ENCODE measurements at regions not wholly inside any gene's neighbourhood (a gene's known extent, or its start where the extent isn't known, plus 50 kb on each side); places are given as distances from the start of the nearest gene placed in this dataset.

- DNase-seq = no peak
Measured at GRCh38 chr1:116819081-116819480, 64.9 kb downstream of the CD2 start.

GRCh38 chr1:116820369-116820768 lies 66.1 kb downstream of the CD2 start:
- DNase-seq = peak in 21 of 56 donors; percentile 4 to 57 (median 28)

DNA sequence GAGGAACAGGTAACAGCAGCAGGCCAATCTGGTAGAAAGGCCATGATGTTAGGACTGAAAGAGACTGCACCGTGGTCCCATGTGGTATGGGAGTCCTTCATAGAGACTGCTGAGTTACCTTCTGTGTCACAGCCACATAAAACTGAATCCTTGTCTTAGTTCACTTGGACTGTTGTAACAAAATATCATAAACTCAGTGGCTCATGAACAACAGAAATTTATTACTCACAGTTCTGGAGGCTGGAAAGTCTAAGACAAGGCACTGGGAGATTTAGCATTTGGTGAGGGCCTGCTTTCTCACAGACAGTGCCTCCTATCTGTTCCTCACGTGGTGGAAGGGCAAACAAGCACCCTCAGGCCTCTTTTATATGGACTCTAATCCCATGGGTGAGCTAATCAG lies 67.5 kb downstream of the CD2 start:
- no peak for DNase-seq

- no peak for DNase-seq
Measured at GRCh38 chr1:116824631-116825206, 70.5 kb downstream of the CD2 start.

DNA sequence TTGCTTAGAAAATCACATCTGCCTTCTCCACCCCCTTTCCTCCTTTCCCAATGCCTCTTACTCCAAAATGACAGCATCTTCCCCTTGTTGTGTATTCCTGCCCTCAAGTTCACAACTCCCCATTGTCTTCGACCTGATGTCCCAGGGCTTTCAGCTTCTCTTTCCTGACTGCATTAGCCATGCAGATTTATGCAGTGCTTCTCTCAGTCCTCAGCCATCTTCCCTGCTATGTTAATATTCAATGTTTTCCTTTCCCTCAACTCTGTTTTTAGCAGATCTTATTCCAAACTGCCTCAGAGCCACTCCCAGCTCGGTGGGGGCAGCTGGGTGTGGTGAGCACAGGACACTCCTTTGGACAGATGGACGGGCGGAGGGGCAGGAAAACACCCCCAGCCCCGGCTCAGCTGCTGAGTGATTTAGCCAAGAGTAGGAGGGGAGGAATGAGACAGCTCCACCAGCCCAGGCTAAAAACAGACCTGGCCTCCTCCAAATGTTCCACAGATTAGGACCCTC lies 71.0 kb downstream of the CD2 start:
- peak in 30 of 56 donors; percentile 7 to 61 (median 24) for DNase-seq

DNA sequence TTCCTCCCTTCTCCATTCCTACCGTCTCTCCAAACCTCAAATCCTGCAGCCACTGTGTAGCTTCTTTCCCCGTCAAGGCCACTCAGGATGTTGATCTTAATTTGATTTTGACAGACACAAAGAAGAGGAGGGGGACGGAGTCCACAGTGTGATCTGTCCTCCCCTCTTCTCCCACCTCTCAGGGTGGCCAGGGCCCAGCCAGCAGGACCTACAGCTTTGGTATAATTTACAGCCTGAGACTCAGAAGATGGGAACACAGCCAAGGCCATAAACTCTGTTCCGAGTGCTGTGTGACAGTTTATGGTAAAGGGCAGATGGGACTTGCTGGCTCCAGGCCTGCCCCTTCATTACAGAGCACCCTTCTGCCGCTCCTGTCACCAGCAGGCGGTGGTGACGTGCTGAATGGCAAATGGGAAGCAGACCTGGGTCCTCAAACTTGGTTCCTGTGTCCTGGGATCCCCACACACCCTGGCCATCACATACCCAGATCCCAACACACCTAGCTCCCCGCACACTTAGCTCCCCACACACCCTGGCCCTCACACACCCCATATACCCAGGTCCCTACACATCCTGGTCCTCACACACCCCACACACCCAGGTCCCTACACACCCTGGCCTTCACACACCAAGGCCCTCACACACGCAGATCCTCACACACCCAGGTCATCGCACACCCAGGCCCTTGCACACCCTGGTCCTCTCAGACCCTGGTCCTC lies 71.6 kb downstream of the CD2 start:
- DNase-seq = peak in 2 of 56 donors; percentile 22 to 46

DNA sequence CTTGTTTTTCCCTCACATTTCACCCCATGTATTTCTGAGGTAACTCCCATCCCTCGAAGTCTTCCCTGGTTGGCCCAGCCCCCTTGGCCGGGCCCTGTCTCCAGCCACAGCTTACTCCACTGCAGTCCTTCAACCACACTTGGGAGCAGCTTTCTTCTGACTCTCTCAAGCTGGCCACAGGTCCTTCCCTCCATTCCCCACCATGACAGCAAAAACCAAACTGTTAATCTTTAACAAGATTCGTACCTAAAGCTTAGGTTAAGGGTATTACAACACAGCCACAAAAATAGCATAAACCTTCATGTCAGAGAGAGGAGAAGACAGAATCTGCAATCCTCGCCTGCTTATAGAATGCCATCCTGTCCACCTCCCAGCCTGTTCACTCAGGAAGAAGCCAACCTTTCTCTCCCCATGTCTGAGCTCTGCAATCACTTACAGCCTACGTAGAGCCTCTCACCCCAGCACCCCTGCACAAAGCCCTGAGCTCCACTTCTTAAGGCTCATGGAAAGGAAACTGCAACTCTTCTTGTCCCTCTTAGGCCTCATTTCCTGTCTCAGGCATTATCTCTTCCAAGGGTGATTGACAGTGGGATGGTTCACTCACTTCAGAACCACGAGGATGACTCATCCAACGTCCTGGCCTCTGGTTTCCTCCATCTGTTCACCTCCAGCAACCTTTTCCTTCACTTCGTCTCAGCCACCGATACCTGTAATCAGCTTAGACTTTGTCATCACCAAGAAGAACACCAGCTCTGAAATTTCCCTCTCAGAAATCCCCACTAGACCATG lies 72.8 kb downstream of the CD2 start:
- DNase-seq = no peak

DNA sequence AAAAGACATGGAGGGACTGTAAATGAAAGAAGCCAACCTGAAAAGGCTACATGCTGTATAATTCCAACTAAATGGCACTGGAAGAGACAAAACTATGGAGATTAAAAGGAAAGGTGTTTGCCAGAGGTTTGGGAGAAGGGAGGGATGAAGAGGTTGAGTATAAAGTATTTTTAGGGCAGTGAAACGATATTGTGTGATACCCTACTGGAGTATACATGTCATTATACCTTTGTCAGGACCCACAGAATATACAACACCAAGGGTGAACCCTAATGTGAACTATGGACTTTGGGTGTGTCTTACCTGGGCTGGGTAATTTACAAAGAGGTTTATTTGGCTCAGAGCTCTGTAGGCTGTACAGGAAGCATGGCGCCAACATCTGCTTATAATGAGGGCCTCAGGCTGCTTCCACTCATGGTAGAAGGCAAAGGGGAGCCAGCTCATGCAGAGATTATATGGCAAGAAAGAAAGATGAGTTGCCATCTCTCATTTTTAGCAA lies 73.4 kb downstream of the CD2 start:
- no peak for DNase-seq

DNA sequence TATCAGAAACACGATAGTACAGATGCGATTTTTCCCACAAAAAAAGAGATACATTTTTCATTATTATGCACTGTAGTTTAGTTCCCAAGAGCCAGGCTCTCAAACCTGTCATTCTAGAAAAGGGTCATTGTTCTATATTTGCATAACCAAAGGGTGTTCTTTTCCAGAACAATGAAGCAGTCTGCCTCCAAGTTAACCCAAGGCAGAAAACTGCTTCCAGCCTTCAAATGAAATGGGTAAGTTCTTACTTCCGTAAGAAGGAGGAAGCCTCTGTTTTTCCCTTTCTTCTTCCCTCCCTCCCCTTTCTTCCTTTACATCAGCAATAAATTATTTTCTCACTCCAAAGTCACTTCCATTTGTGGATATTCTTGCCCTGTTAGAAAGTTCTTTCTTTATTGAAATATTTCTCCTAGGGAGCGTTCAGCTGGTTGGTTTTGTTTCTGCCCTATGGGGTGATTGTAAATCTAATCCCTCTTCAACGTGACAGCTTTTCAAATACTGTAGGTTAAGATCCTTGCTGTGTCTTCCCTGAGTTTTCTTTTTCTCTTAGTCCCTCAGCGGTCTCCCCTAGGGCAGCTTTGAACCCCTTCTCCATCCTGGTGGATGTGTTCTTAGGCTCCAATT lies 77.3 kb upstream of the PTGFRN start:
- DNase-seq = no peak

DNA sequence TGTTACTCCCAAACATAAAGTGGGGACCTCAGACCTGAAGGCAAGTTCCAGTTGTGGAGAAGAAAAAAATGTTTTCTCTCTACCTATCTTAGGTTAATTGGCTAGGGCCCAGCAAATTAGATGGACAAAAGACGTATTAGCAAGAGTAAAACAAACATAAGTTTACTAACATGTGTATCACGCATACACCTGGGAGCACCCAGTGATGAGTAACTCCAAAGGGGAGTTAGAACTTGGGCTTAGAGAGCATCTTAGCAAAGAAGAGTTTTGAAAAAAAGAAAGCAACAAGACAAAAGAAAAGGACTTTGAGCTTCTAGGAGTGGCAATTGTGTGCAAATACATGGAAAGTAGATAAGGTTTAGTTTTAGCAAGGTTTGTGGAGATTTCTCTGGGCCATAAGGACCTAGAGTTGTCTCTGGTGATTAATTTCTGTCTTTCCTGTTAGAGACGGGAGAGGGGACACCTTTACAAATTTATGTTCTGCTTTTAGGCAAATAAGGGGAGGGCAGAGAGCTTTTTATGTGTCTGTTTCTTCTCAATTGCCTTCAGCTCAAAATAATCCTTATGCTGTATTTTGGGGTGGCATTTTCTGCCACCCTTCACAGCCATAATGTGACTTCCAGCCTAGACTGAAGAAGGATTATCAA lies 76.7 kb upstream of the PTGFRN start:
- DNase-seq = no peak

GRCh38 chr1:116833718-116834117 lies 76.0 kb upstream of the PTGFRN start:
- DNase-seq = no peak

GRCh38 chr1:116834595-116834994 lies 75.1 kb upstream of the PTGFRN start:
- no peak for DNase-seq

GRCh38 chr1:116835161-116835560 lies 74.6 kb upstream of the PTGFRN start:
- DNase-seq = no peak

- DNase-seq = no peak
Measured at GRCh38 chr1:116836099-116836498, 73.6 kb upstream of the PTGFRN start.

- DNase-seq = no peak
Measured at GRCh38 chr1:116841569-116842344, 68.0 kb upstream of the PTGFRN start.

DNA sequence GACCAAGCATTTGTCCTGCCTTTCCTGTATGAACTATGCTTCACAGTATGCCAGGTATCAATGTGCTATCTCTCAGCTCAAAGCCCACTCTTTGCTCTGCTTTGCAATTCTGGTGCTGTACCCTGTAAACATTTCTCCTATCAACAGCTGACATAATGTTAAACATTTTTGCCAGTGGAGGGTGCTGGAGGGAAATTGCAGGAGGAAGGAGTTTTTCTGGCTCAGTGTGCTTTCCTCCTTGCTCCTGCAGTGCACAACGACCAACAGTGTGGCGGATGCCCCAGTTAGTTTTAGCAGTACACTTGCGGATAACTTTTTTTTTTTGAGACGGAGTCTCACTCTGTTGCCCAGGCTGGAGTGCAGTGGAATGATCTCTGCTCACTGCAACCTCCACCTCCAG lies 67.1 kb upstream of the PTGFRN start:
- DNase-seq = no peak

DNA sequence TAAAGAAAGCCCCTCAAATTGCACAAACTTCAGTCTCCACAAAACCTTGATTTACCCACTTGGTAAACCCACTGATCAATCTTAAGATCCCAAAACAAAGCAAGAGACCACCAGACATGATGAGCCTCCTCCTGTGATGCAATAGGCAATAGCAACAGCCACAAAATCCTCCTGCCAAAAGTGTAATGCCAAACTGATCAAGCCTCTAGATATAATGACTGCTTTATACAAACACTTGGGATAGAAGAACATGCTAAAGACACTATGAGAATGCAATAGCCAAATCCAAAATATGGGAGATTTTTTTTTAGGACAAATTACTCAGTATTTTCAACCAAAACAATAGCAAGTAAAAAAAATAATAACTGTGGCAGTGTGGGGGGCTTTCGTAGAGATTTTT lies 64.9 kb upstream of the PTGFRN start:
- DNase-seq = no peak

GRCh38 chr1:116847190-116847589 lies 62.5 kb upstream of the PTGFRN start:
- DNase-seq = no peak

GRCh38 chr1:116847688-116848531 lies 61.8 kb upstream of the PTGFRN start:
- peak in 10 of 56 donors; percentile 1 to 13 (median 8) for DNase-seq

Data from amygdala (tissue), 56 donors.